GM18909 (cell line): ENCODE measurements at regions not wholly inside any gene's neighbourhood (a gene's known extent, or its start where the extent isn't known, plus 50 kb on each side); places are given as distances from the start of the nearest gene placed in this dataset.
"Not testable (repeated sequence)": the region's sequence is repeated elsewhere in the genome, so short reads cannot be mapped to it uniquely, and the experiment has no call there.

Source experiments
- ATAC-seq: cut with Tn5 transposase; IDR thresholded peaks from one replicate; pipeline ENCODE4 v1.9.1; 2021; ENCODE audit warnings: mild to moderate bottlenecking; ENCODE audit not compliant: unreplicated experiment, poor library complexity

DNA sequence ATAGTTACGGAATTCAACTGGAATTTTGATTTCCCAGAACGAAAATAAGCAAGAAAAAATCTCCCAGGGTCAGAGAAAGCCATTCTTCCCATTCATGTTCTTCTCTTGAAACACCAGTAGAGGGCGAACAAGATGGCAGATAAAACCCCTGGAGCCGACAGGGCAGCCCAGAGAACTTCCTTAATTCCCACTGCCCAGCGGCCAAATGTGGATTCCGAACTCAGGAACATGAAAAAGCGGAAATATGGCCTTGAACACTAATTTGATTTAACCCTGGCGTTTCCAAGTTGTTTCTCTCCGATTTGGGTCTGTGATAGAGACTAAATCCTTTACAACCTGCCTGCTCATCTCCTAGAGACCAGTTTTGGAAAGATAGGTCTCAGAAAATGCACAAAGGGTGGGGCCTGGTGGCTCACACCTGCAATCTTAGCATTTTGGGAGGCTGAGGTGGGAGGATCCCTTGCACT, 100.7 kb upstream of the WAC start:
- no peak for ATAC-seq

- no peak for ATAC-seq
Measured at GRCh38 chr10:28434063-28434462, 98.9 kb upstream of the WAC start.

- ATAC-seq, result no peak
Measured at GRCh38 chr10:28442403-28442802, 90.5 kb upstream of the WAC start.

- ATAC-seq, result no peak
Measured at GRCh38 chr10:28444031-28444430, 88.9 kb upstream of the WAC start.

- no peak for ATAC-seq
Measured at GRCh38 chr10:28445516-28445915, 87.4 kb upstream of the WAC start.

GRCh38 chr10:28449382-28449781, 83.5 kb upstream of the WAC start:
- ATAC-seq, result no peak

DNA sequence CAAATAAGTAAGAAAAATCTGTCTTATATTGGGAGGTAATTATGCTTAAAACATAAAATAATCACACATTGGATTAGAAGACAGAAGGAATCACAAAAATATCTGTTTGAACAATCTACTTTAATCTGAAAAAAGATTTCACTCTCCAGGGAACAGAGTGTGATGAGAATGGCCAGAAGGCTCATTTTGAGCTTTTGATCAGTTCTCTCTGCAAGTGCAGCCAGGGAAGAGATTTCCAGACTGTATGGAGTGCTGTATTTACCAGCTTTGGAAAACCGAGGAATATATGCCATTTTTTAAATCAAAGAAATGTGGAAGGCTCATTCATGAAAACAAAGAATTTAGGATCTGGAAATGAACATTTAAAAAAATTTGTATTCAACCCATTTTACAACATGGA, 83.0 kb upstream of the WAC start:
- no peak for ATAC-seq

GRCh38 chr10:28453926-28454325, 79.0 kb upstream of the WAC start:
- no peak for ATAC-seq

- no peak for ATAC-seq
Measured at GRCh38 chr10:28457110-28457509, 75.8 kb upstream of the WAC start.

DNA sequence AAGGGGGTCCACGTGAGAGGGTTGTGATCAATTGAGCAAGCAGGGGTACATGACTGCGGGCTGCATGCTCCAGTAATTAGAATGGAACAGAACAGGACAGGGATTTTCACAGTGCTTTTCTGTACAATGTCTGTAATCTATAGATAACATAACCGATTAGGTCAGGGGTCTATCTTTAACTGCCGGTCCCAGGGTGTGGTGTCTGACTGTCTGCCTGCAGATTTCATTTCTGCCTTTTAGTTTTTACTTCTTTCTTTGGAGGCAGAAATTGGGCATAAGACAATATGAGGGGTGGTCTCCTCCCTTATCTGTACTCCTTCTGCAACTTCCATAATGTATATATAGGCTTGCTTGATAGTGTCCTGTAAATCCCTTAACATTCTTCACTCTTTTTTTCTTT, 75.0 kb upstream of the WAC start:
- ATAC-seq, result not testable (repeated sequence)

DNA sequence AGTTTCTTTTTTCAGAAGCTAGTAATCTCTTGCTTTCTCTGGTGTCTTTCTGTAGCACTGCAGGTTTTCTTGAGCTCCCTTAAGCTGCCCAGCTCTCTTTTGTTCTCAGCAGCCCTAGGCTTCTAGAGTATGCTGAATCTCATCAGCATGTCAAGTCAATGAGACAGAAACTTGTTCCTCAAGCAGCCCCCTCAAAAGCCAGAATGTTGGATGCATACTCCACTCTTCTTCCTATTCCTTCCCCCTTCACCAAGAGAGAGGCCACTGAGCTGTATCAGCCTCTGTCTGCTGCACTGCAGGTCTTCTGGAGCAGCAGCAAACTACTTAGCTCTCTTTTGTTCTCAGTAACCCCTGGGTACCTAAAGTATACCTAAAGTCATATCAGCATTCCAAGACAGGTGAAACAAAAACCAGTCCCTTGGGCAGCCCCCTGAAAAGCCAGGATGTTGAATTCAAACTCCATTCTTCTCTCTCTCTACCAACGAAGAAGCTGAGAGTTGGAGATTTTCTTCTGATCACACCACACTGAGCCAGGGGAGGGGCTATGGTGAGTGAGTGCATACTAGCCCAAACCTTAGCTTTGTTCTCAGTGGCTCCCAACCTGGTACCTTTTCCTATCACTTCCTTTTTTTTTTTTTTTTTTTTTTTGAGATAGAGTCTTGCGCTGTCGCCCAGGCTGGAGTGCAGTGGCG, 73.3 kb upstream of the WAC start:
- no peak for ATAC-seq

DNA sequence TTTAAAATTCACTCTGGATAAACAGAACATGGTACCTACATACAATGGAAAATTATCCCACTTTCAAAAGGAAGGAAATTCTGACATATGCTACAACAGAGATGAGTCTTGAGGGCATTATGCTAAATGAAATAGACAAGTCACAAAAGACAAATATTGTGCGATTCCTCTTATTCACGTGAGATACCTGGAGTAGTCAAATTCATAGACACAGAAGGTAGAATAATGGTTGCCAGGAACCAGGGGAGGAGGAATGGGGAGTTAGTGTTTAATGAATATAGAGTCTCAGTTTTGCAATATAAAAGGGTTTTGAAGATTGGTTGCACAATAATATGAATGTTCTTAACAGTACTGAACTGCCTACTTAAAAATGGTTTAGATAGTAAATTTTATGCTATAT, 69.8 kb upstream of the WAC start:
- no peak for ATAC-seq

DNA sequence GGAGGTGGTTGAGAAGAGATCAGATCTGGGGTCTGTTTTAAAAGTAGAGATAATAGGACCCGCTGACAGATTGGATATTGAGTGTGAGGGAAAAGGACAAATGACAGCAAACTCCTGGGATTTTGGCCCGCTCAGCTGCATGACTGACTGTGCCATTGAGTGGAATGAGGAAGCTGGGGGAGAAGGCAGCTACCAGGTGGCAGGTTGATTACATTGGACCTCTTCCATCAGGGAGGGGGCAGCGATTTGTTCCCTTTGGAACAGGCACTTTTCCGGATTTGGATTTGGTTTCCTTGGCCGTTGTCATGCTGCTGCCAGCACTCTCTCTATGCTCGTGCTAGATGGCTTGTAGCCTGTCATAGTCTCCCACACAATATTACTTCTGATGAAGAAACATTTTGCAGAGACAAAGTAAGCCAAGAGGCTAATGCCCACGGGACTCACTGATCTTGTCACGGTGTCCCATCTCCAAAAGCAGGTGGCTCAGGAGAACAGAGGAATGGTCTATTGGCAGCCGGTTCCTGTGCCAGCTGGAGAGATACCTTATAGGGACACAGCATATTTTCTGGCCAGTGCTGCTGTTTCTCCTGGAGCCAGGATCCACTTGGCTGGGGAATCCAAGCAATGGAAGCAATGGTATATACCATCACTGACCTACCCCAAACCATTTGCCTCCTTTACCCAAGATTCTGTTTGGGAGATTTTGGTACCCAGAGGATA, 69.1 kb upstream of the WAC start:
- no peak for ATAC-seq

GRCh38 chr10:28467615-28468014, 65.3 kb upstream of the WAC start:
- ATAC-seq, result no peak

DNA sequence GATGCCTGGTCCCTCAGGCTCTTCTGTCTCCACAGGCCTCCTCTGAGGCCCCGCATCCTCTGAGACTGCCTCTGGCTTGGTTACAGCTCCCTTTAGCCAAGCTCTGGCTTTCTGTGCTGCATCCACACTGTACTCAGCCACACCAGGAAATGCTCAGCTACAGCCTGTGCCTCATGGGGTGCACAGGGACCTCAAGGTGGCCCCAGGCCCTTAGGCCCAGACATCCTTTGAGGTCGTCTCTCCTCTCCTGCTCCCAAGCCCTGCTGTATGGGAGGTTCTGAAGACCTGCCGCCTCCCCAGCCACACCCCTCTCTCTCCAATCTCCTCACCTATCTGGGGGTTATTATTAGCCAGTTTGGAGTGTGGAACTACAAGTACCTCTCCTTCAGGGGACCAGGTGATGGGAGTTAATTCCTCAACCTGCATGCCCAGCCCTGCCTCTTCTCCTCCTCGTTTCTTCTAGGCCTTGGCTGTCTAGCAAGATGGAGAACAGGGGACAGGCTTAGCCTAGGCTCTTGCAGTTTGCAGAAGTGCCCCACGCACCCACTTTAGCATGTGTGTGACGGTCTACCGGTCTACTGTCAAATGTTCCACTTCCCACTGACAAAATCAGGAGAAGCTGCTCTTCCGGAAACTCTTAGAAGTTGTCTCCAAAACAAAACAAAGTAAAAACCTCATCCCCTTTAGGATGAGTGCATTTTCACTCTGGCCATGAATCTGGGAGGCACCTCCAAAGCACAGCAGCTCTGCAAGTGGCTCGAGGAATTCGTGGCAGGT, 64.0 kb upstream of the WAC start:
- ATAC-seq, result no peak

- no peak for ATAC-seq
Measured at GRCh38 chr10:28470873-28471651, 61.9 kb upstream of the WAC start.

GRCh38 chr10:28471652-28472050, 61.3 kb upstream of the WAC start:
- ATAC-seq, result no peak

DNA sequence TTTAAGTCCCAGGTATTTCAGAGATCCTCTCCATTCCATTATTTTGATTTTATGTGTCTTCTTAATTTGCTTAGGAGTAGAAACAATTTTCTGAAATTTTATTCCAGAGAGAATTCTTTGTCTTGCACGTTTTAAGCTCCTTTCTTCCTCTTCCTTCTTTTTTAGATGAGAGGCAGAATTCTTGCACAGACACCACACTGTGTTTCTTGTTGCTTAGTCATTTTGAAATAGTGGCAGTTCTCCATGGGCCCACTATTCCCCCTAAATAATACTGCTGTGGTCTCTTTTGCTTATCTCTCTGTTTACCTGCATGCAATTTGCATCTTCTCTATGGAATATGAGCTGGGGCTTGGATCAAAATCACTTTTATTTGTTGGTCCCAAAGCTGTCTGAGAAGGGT, 54.3 kb upstream of the WAC start:
- no peak for ATAC-seq

DNA sequence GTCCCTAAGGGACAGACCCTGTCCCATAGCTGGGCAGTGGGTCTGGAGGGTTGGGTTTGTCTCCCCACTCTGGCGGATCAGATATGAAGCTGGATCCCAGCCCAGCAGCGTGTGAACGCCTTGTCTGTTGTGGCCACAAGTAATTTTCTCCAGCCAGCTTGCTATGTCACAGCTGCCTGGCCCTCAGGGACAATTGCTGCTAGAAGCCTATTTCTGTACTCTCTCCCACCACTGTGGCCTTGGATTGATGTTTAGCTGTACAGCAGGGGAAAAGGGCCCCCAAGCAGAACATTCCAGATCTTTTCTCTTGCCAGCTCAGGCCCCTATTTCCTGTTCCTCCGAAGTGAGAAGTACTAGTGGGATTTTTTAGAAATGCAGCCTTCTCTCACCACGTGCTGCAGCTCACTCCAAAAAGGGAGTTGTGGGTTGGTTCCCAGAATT, 53.5 kb upstream of the WAC start:
- ATAC-seq, result no peak

DNA sequence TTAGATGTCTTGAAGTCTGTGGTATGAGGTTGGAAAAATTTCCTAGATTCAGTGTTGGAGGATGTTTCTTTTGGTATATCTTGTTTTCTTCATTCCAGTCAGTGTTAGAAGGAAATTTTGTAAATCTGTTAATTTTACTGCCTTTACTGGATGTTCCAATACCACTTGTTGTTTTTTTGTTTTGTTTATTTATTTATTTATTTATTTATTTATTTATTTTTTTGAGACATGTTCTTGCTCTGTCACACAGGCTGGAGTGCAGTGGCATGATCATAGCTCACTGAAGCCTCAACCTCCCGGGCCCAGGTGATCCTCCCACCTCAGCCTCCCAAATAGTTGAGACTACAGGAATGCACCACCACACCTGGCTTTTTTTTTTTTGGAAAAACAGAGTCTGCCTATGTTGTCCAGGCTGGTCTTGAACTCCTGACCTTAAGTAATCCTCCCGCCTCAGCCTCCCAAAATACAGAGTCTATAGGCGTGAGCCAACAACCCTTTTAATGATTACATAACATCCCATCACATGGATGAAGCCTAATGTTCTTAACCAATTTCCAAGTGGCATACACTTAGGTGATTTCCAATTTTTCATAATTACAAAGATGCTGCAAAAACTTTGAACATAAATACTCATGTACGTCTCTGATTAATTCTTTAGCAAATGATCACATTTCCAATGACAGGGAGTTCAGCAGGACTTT, 52.8 kb upstream of the WAC start:
- ATAC-seq, result no peak
